ENCODE measurements at regions not wholly inside any gene's neighbourhood (a gene's known extent, or its start where the extent isn't known, plus 50 kb on each side); places are given as distances from the start of the nearest gene placed in this dataset.

DNA sequence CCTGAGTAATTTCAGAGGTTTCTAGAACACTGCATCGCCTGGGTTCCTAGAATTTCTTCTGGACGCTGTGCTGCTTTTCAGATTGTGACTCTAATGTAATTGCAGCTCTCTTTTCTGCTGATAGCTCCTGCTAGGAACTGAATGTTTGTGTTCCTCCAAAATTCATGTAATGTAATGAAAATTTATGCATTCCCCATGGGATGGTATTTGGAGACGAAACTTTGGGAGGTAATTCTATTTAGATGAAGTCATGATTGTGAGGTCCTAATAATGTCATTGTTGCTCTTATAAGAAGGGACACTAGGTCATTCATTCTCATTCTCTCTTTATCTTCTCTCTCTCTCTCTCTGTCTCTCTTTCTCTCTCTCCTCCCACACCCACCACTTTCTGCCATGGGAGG is 223.9 kb upstream of the DOK6 start:
- BruUV-seq (replicated peaks): no TSS peak
- POLR2A ChIA-PET (ENCODE audit: low non-redundant PET): no interaction called here
- CTCF ChIA-PET: no interaction called here

DNA sequence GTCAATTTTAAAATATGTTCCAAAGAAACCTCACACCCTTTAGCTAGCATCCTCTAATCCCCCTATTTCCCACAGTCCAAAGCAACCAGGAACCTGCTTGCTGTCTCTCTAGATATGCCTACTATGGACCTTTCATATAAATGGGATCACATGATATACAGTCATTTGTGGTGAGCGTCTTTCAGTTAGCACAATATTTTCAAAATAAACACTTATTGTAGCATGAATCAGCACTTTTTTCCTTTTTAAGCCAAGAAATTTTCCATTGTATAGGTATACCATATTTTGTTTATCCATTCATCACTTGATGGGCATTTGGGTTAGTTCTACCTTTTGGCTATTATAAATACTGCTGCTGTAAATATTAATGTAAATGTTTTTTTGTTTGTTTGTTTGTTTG is 223.0 kb upstream of the DOK6 start:
- CTCF ChIA-PET: no interaction called here
- H3K4me3 ChIP-seq (ENCODE audit: low read depth, low read length, poor library complexity, severe bottlenecking): no peak overlapping the region
- intact Hi-C loops (cut with micrococcal nuclease; ENCODE audit: unreplicated experiment): no loop called here

More for the DNA sequence above, 223.9 kb upstream of the DOK6 start:
- Histone ChIP-seq H3K9me3 (ENCODE audit: low read depth, low read length, poor library complexity, severe bottlenecking) (no peaks in the 10 kb centered on the region), H3K27ac (ENCODE audit: low read depth, low read length, poor library complexity, severe bottlenecking) (no peak overlapping the region), H3K27me3 (replicated peaks; ENCODE audit: insufficient read depth, low read depth, low read length, poor library complexity) (no peaks in the 10 kb centered on the region), H3K4me3 (ENCODE audit: low read depth, low read length, poor library complexity, severe bottlenecking) (no peak overlapping the region), H3K36me3 (ENCODE audit: insufficient read depth, low read length, poor library complexity, severe bottlenecking) (no peaks in the 10 kb centered on the region), H3K4me1 (ENCODE audit: insufficient read depth, low read length, poor library complexity, severe bottlenecking) (no peaks in the 10 kb centered on the region)
- no peak for DNase-seq (ENCODE audit: low spot score)
- intact Hi-C loops (cut with micrococcal nuclease; ENCODE audit: unreplicated experiment): no loop called here
- TF ChIP-seq EZH2 (IDR thresholded peaks at IDR 0.05; ENCODE audit: borderline replicate concordance, low read depth, low read length, poor library complexity, severe bottlenecking): no peak
- TF ChIP-seq, protein P1, sequence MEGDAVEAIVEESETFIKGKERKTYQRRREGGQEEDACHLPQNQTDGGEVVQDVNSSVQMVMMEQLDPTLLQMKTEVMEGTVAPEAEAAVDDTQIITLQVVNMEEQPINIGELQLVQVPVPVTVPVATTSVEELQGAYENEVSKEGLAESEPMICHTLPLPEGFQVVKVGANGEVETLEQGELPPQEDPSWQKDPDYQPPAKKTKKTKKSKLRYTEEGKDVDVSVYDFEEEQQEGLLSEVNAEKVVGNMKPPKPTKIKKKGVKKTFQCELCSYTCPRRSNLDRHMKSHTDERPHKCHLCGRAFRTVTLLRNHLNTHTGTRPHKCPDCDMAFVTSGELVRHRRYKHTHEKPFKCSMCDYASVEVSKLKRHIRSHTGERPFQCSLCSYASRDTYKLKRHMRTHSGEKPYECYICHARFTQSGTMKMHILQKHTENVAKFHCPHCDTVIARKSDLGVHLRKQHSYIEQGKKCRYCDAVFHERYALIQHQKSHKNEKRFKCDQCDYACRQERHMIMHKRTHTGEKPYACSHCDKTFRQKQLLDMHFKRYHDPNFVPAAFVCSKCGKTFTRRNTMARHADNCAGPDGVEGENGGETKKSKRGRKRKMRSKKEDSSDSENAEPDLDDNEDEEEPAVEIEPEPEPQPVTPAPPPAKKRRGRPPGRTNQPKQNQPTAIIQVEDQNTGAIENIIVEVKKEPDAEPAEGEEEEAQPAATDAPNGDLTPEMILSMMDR (conservative IDR thresholded peaks at IDR 0.05; ENCODE audit: low read depth, low read length): no peak

DNA sequence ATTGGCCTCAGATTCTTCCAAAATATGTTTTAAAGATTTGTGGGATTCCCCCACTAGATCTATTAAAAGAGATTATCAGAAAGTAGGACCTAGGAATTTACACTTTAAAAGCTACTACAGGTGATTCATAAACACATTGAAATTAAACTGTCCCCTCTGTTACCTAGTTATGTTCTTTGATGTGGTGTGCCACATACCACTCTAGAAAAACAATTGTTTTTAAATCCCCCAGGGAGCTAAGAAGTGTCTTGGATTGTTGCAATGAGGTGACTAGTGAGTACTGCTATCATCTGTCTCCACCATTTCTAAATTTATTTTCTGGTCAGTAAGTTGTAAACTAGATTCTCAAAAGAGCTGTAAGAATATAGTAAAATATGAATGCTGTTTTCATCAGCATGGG is 214.5 kb upstream of the DOK6 start:
- POLR2A ChIA-PET (ENCODE audit: low non-redundant PET): no interaction called here
- CTCF ChIA-PET: no interaction called here
- no peak for DNase-seq (ENCODE audit: low spot score)
- TF ChIP-seq EZH2 (IDR thresholded peaks at IDR 0.05; ENCODE audit: borderline replicate concordance, low read depth, low read length, poor library complexity, severe bottlenecking): no peak
- TF ChIP-seq, protein P1 (conservative IDR thresholded peaks at IDR 0.05; ENCODE audit: low read depth, low read length): no peak
- no peaks in the 10 kb centered on the region for H3K4me1 ChIP-seq (ENCODE audit: insufficient read depth, low read length, poor library complexity, severe bottlenecking)
- H3K27ac ChIP-seq (ENCODE audit: low read depth, low read length, poor library complexity, severe bottlenecking): no peak overlapping the region
- H3K36me3 ChIP-seq (ENCODE audit: insufficient read depth, low read length, poor library complexity, severe bottlenecking): no peaks in the 10 kb centered on the region
- intact Hi-C loops (cut with micrococcal nuclease; ENCODE audit: unreplicated experiment): no loop called here
- no peaks in the 10 kb centered on the region for H3K9me3 ChIP-seq (ENCODE audit: low read depth, low read length, poor library complexity, severe bottlenecking)
- H3K27me3 ChIP-seq (replicated peaks; ENCODE audit: insufficient read depth, low read depth, low read length, poor library complexity): no peaks in the 10 kb centered on the region
- no peak overlapping the region for H3K4me3 ChIP-seq (ENCODE audit: low read depth, low read length, poor library complexity, severe bottlenecking)
- BruUV-seq (replicated peaks): no TSS peak

More for the DNA sequence above, 223.0 kb upstream of the DOK6 start:
- Histone ChIP-seq H3K36me3 (ENCODE audit: insufficient read depth, low read length, poor library complexity, severe bottlenecking) (no peaks in the 10 kb centered on the region), H3K27me3 (replicated peaks; ENCODE audit: insufficient read depth, low read depth, low read length, poor library complexity) (no peaks in the 10 kb centered on the region), H3K27ac (ENCODE audit: low read depth, low read length, poor library complexity, severe bottlenecking) (no peak overlapping the region), H3K4me1 (ENCODE audit: insufficient read depth, low read length, poor library complexity, severe bottlenecking) (no peaks in the 10 kb centered on the region), H3K9me3 (ENCODE audit: low read depth, low read length, poor library complexity, severe bottlenecking) (no peaks in the 10 kb centered on the region)
- TF ChIP-seq, protein P1 (conservative IDR thresholded peaks at IDR 0.05; ENCODE audit: low read depth, low read length): no peak
- TF ChIP-seq EZH2 (IDR thresholded peaks at IDR 0.05; ENCODE audit: borderline replicate concordance, low read depth, low read length, poor library complexity, severe bottlenecking): no peak
- DNase-seq (ENCODE audit: low spot score): no peak
- no TSS peak for BruUV-seq (replicated peaks)
- POLR2A ChIA-PET (ENCODE audit: low non-redundant PET): no interaction called here

Measured in A673 (cell line).